ENCODE measurements at regions not wholly inside any gene's neighbourhood (a gene's known extent, or its start where the extent isn't known, plus 50 kb on each side); places are given as distances from the start of the nearest gene placed in this dataset.

GRCh38 chr20:40476461-40476860, 212.6 kb downstream of the MAFB start (continued):
- TF ChIP-seq EP300 (IDR thresholded peaks at IDR 0.05; ENCODE audit: borderline replicate concordance in 1 of 2, low read depth in 2 of 2, low read length in 2 of 2) (no peak), RBBP5 (IDR thresholded peaks at IDR 0.05; ENCODE audit: borderline replicate concordance, low read depth, low read length) (no peak), YY1 (IDR thresholded peaks at IDR 0.05; ENCODE audit: low read depth, low read length) (no peak), POLR2AphosphoS5 (IDR thresholded peaks at IDR 0.05; ENCODE audit: low read depth, low read length) (no peak), EGR1 (IDR thresholded peaks at IDR 0.05; ENCODE audit: borderline replicate concordance, low read depth, low read length) (no peak)
- TF ChIP-seq, protein P1, sequence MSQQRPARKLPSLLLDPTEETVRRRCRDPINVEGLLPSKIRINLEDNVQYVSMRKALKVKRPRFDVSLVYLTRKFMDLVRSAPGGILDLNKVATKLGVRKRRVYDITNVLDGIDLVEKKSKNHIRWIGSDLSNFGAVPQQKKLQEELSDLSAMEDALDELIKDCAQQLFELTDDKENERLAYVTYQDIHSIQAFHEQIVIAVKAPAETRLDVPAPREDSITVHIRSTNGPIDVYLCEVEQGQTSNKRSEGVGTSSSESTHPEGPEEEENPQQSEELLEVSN (IDR thresholded peaks at IDR 0.05), result no peak
